Ishikawa (cell line): ENCODE measurements at regions not wholly inside any gene's neighbourhood (a gene's known extent, or its start where the extent isn't known, plus 50 kb on each side); places are given as distances from the start of the nearest gene placed in this dataset.

Experiments
- CEBPB ChIP-seq: IDR thresholded peaks from 2 replicates; pipeline ENCODE4 v1.6.1; 2012
- CREB1 ChIP-seq: IDR thresholded peaks from 2 replicates; pipeline ENCODE4 v1.6.1; 2012; ENCODE audit warnings: low read depth
- EGR1 ChIP-seq: IDR thresholded peaks from 2 replicates; pipeline ENCODE4 v1.6.1; 2012
- EP300 ChIP-seq: IDR thresholded peaks from 2 replicates; pipeline ENCODE4 v1.6.1; 2012; ENCODE audit warnings: borderline replicate concordance
- FOXM1 ChIP-seq: IDR thresholded peaks from 2 replicates; pipeline ENCODE4 v1.6.1; 2012; ENCODE audit warnings: low read depth, borderline replicate concordance
- NFIC ChIP-seq: IDR thresholded peaks from 2 replicates; pipeline ENCODE4 v1.6.1; 2012
- RAD21 ChIP-seq: IDR thresholded peaks from 2 replicates; pipeline ENCODE4 v1.6.1; 2012; ENCODE audit warnings: low read depth
- REST ChIP-seq: IDR thresholded peaks from 2 replicates; pipeline ENCODE4 v1.6.1; 2012; ENCODE audit warnings: low read depth, mild to moderate bottlenecking
- TAF1 ChIP-seq: IDR thresholded peaks from 2 replicates; pipeline ENCODE4 v1.6.1; 2012; ENCODE audit warnings: low read depth, mild to moderate bottlenecking
- TCF12 ChIP-seq: IDR thresholded peaks from 2 replicates; pipeline ENCODE4 v1.6.1; 2012; ENCODE audit warnings: low read depth
- TEAD4 ChIP-seq: IDR thresholded peaks from 2 replicates; pipeline ENCODE4 v1.6.1; 2012
- USF1 ChIP-seq: IDR thresholded peaks from 2 replicates; pipeline ENCODE4 v1.6.1; 2012
- YY1 ChIP-seq: IDR thresholded peaks from 2 replicates; pipeline ENCODE4 v1.6.1; 2012; ENCODE audit warnings: low read depth
- ZBTB7A ChIP-seq: IDR thresholded peaks from 2 replicates; pipeline ENCODE4 v1.6.1; 2012; ENCODE audit warnings: low read depth
- TF ChIP-seq, protein P1 (sequence below): IDR thresholded peaks from 2 replicates; pipeline ENCODE4 v1.6.1; 2012

DNA sequence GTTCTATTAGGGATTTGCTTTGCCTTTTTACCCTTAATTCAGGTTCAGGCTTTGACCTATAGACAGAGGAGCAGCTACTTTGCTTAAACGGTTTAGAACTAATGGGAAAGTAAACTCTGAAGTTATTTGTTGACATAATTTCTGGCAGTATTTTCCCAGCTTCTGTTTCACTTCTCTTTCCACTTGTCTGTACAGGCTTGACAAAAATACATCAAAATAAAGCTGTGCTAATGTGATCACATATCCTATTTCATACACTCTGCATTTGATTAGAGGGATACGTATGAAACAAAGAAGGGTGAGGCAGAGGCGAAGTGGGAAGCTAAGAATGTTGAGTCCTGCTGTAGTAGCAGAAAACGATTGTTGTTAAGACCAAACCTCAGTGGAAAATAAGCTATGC is 389.1 kb upstream of the RARB start:
- TF ChIP-seq TCF12, result no peak

DNA sequence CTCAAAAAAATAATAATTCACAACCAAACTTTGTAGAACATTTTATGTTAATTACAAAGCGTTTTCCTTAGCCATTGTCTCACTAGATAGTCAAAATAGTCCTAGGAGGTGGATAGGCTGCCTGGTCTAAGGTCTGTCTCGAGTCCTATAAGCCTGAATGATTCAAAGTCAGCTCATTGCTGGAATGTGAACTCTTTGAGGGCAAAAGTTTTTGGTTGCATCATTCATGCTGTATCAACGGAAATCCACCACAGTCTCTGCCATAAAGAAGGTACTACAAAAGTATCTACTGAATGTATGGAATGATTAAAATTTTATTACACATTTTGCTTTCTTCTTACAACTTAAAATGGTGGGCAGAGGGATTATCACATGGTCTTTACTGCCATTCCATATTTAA is 387.3 kb upstream of the RARB start:
- TF ChIP-seq EP300, result no peak
- no peak for TF ChIP-seq CREB1
- no peak for TF ChIP-seq NFIC
- TF ChIP-seq CEBPB, result no peak
- TF ChIP-seq RAD21, result no peak
- TF ChIP-seq FOXM1, result no peak
- no peak for TF ChIP-seq REST
- TF ChIP-seq TCF12, result no peak
- TF ChIP-seq YY1, result no peak
- no peak for TF ChIP-seq TEAD4
- no peak for TF ChIP-seq ZBTB7A
- TF ChIP-seq USF1, result no peak
- TF ChIP-seq, protein P1, sequence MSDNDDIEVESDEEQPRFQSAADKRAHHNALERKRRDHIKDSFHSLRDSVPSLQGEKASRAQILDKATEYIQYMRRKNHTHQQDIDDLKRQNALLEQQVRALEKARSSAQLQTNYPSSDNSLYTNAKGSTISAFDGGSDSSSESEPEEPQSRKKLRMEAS, result no peak

- TF ChIP-seq TAF1, result no peak
Observed at GRCh38 chr3:25041871-25042584, 386.0 kb upstream of the RARB start.

- TF ChIP-seq ZBTB7A, result no peak
- TF ChIP-seq TAF1, result no peak
Observed at GRCh38 chr3:25043177-25043576, 384.9 kb upstream of the RARB start.

DNA sequence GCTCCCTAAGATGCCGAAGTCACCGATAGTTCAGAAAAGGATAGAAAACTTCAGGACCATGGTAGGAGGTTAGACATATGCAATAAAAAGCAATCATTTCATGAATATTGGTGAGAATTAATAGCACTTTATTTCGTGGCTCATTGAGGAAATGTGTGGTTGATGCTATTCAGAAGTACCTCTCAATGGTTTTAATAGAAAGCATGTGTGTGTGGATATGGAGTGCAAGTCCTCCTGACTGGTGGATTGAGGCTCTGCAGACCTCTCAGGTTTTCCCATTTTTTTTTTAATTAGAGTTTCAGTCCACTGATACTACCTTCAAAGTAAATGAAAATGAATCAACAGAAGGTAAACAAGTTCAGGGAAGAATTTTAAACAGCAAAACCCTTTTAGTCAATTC is 384.3 kb upstream of the RARB start:
- TF ChIP-seq NFIC (no peak), TCF12 (no peak), EGR1 (no peak), CEBPB (no peak), REST (no peak), USF1 (no peak), ZBTB7A (no peak), CREB1 (no peak), FOXM1 (no peak)

- TF ChIP-seq CEBPB (no peak), YY1 (no peak), EGR1 (no peak)
Observed at GRCh38 chr3:25044762-25045710, 383.0 kb upstream of the RARB start.
